Activated naive CD4-positive, alpha-beta T cell treated with anti-CD3 and anti-CD28 coated beads, Interleukin-2, amount 50 U/mL, for 24 hours (primary cell): ENCODE measurements at regions not wholly inside any gene's neighbourhood (a gene's known extent, or its start where the extent isn't known, plus 50 kb on each side); places are given as distances from the start of the nearest gene placed in this dataset.

Experiments used
- H3K27ac Mint-ChIP-seq: one replicate; pipeline ENCODE4 v1.8.0; 2021; ENCODE audit warnings: mild to moderate bottlenecking, mixed read lengths
- H3K27me3 Mint-ChIP-seq: one replicate; pipeline ENCODE4 v1.8.0; 2021; ENCODE audit warnings: mixed read lengths
- H3K36me3 Mint-ChIP-seq: one replicate; pipeline ENCODE4 v1.8.0; 2021; ENCODE audit warnings: mixed read lengths
- H3K4me1 Mint-ChIP-seq: one replicate; pipeline ENCODE4 v1.8.0; 2021; ENCODE audit warnings: mixed read lengths
- H3K4me3 Mint-ChIP-seq: one replicate; pipeline ENCODE4 v1.8.0; 2021; ENCODE audit warnings: mild to moderate bottlenecking, mixed read lengths
- H3K9me3 Mint-ChIP-seq: one replicate; pipeline ENCODE4 v1.8.0; 2021; ENCODE audit warnings: mixed read lengths

DNA sequence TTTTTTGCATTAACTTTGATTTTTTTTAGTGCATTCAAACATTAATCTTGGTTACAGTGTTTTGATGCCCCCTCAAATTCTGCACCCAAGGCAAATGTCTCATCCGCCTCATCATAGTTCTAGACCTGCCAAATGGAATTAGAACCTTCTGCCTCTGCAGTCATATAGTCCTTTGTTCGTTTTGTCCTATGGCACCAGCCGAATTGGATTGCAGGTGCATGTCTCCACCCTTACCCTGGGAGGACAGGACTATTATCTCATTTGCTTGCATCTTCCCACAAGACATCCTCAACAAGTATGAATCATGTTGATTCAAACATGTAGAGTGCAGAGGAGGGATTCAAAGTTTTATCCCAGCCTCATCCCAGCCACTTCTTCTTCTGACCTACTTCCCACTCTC lies 579.1 kb downstream of the VRK1 start:
- Mint-ChIP-seq H3K4me3 (no peak overlapping the region), H3K4me1 (peaks cover 54% of the 10 kb centered on the region), H3K36me3 (peaks cover 2% of the 10 kb centered on the region), H3K9me3 (no peaks in the 10 kb centered on the region), H3K27ac (no peak overlapping the region), H3K27me3 (no peaks in the 10 kb centered on the region)

- Mint-ChIP-seq H3K4me1 (peaks cover 62% of the 10 kb centered on the region), H3K27me3 (no peaks in the 10 kb centered on the region), H3K9me3 (no peaks in the 10 kb centered on the region), H3K36me3 (peaks cover 2% of the 10 kb centered on the region), H3K4me3 (no peak overlapping the region), H3K27ac (no peak overlapping the region)
Measured at GRCh38 chr14:97377550-97377949, 580.4 kb downstream of the VRK1 start.

DNA sequence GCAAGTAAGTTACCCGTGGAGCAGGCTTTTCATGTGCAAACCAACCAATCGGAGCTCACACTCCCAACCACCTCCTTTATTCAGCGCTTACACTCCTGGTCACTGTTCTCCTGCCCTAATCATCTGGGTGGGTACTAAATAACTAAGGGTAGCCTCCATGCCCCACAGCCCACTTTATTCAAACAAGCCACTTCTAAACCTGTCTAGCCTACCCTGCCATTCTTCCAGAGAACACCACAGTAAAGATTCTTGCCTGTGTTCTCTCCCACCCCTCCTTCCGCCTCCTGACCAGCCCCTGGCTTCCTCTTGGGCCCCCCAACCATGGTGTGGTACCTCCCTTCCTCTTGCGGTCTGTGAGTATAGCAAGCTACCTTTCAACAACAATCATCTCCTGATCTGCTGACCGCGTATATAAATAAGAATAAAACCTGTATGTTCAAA lies 581.9 kb downstream of the VRK1 start:
- H3K27ac Mint-ChIP-seq = peak overlapping the region; percentile 78
- no peaks in the 10 kb centered on the region for H3K9me3 Mint-ChIP-seq
- peaks cover 57% of the 10 kb centered on the region for H3K4me1 Mint-ChIP-seq
- H3K4me3 Mint-ChIP-seq = peak overlapping the region; percentile 57
- no peaks in the 10 kb centered on the region for H3K27me3 Mint-ChIP-seq
- H3K36me3 Mint-ChIP-seq = peaks cover 2% of the 10 kb centered on the region

- Mint-ChIP-seq H3K27me3 (no peaks in the 10 kb centered on the region), H3K36me3 (no peaks in the 10 kb centered on the region), H3K4me1 (peaks cover 50% of the 10 kb centered on the region), H3K9me3 (no peaks in the 10 kb centered on the region), H3K27ac (peak overlapping the region; percentile 52), H3K4me3 (peak overlapping the region; percentile 46)
Measured at GRCh38 chr14:97380539-97380941, 583.4 kb downstream of the VRK1 start.

- Mint-ChIP-seq H3K36me3 (no peaks in the 10 kb centered on the region), H3K9me3 (no peaks in the 10 kb centered on the region), H3K27me3 (no peaks in the 10 kb centered on the region), H3K4me3 (no peak overlapping the region), H3K27ac (no peak overlapping the region), H3K4me1 (peaks cover 49% of the 10 kb centered on the region)
Measured at GRCh38 chr14:97381309-97381708, 584.1 kb downstream of the VRK1 start.

DNA sequence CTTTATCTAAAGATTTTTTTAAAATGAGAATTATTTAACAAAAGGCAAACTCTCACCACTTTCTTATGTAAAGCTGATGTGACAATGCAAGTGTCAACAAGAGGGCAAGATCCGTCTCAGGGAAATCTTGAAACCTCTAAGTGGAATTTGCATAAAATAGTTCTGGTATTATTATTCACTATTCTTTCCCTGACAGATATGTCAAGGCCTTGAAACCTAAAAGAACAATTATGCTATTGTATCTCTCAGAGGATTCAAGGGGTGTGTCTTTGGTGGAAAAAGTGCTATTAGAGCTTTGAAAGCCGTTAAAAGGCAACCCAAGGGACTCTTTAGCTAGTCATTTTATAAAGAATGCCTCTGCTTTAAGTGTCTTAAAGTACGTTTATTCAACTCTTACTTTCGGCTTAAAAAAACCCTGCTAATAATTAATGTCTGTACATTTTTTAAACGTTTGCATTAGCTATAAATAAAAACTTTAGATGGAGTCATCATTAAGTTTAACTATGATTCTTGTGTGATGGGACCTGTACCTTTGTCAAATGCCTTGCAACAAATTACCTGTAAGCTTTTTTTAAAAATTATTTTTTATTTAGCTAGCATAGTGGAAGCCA lies 585.5 kb downstream of the VRK1 start:
- H3K27ac Mint-ChIP-seq = no peak overlapping the region
- H3K4me1 Mint-ChIP-seq = peaks cover 49% of the 10 kb centered on the region
- H3K36me3 Mint-ChIP-seq = no peaks in the 10 kb centered on the region
- H3K4me3 Mint-ChIP-seq = no peak overlapping the region
- no peaks in the 10 kb centered on the region for H3K27me3 Mint-ChIP-seq
- H3K9me3 Mint-ChIP-seq = no peaks in the 10 kb centered on the region

DNA sequence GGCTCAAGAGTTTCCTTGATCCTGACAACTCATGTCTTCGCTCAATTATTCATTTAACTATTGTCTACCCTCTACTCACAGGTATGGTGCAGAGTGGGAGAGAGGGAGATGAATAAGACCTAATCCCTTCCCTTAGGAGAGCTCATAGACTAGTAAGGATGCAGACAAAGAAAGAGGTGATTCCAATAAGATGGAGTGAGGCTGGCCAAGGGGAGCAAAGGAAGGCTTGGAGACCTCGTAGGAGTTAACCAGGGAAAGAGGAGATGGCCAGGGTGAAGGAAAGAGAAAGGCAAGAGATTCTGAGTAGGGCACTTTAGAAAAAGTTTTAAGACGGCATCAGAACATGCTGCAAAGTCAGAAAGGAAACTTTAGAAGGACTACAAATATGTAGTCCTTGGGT lies 588.5 kb downstream of the VRK1 start:
- peaks cover 20% of the 10 kb centered on the region for H3K4me1 Mint-ChIP-seq
- no peaks in the 10 kb centered on the region for H3K9me3 Mint-ChIP-seq
- H3K27ac Mint-ChIP-seq = no peak overlapping the region
- no peaks in the 10 kb centered on the region for H3K27me3 Mint-ChIP-seq
- H3K4me3 Mint-ChIP-seq = no peak overlapping the region
- no peaks in the 10 kb centered on the region for H3K36me3 Mint-ChIP-seq

GRCh38 chr14:97387252-97387874 lies 590.2 kb downstream of the VRK1 start:
- Mint-ChIP-seq H3K4me3 (no peak overlapping the region), H3K36me3 (no peaks in the 10 kb centered on the region), H3K9me3 (no peaks in the 10 kb centered on the region), H3K27me3 (no peaks in the 10 kb centered on the region), H3K4me1 (peaks cover 8% of the 10 kb centered on the region), H3K27ac (peak overlapping the region; percentile 44)

DNA sequence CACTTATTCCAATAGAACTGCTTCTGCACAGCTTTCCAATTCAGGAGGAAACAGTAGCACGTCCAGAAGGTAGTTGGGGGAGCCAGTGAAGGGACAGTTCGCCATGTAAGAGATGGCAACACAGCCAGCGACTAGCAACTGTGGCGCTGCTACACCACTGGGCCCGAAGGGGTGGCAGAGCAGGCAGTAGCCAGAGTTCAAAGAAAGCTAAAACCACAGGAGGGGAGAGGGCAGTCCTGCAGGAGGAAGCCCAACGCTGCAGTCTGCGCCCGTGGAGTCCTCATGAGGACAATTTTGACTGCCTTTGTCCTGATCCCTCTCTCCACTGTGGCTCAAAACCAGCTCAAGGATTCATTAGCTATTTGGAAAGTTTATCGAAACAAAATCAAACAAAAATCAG lies 591.2 kb downstream of the VRK1 start:
- Mint-ChIP-seq H3K4me1 (peaks cover 8% of the 10 kb centered on the region), H3K27me3 (no peaks in the 10 kb centered on the region), H3K36me3 (no peaks in the 10 kb centered on the region), H3K4me3 (no peak overlapping the region), H3K27ac (no peak overlapping the region), H3K9me3 (no peaks in the 10 kb centered on the region)

DNA sequence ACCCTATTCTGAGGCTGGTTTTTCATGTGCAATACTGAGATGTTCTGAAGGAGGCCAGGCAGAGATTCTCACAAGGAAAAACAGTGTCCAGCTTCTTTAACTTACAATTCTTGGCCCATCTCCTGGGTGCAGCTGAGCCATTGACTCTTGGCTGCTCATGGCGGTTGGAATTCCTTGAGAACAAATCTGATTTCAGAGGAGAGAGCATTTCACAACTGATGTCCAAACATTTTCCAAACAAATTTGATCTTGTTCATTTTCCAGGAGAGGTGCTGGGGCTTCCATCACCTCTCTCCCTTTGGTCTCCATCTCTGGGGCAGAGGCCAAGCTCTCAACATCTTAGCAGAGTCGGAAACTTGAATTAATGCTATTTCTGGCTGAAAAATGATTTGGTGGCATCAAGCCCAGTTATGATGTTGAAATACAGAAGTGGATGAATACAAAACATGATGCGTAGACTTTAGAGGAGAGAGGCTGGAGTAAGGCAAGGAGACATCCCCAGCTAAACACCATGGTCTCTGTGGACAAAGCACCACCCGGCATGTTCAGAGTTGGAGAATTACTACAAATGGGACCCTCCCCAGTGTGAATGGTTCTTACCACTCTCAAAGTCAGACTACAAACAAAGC lies 593.0 kb downstream of the VRK1 start:
- Mint-ChIP-seq H3K27me3 (no peaks in the 10 kb centered on the region), H3K9me3 (no peaks in the 10 kb centered on the region), H3K4me3 (no peak overlapping the region), H3K36me3 (no peaks in the 10 kb centered on the region), H3K4me1 (peaks cover 8% of the 10 kb centered on the region), H3K27ac (no peak overlapping the region)

GRCh38 chr14:97393244-97393643 lies 596.1 kb downstream of the VRK1 start:
- Mint-ChIP-seq H3K4me3 (no peak overlapping the region), H3K4me1 (peaks cover 5% of the 10 kb centered on the region), H3K27ac (no peak overlapping the region), H3K36me3 (no peaks in the 10 kb centered on the region), H3K27me3 (no peaks in the 10 kb centered on the region), H3K9me3 (no peaks in the 10 kb centered on the region)

DNA sequence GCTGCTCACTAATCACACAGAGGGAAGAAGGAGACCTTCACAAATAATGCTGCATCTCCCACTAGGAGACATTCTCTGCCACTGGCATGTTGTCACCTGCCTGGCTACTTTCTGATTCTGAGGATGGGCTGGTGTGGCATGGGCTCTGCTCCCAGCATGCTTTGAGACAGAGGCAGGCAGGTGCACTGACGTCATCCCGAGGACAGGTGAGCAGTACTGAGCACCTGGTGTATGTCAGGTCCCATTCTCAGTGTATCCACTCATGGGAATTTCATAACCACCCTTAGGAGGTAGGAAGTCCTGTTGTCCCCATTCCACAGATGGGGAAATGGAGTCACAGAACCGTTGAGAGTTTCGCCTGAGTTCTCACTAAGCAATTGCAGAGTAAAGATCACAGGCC lies 597.9 kb downstream of the VRK1 start:
- Mint-ChIP-seq H3K27ac (no peak overlapping the region), H3K36me3 (no peaks in the 10 kb centered on the region), H3K4me3 (no peak overlapping the region), H3K27me3 (no peaks in the 10 kb centered on the region), H3K9me3 (peaks cover 10% of the 10 kb centered on the region), H3K4me1 (peaks cover 5% of the 10 kb centered on the region)

DNA sequence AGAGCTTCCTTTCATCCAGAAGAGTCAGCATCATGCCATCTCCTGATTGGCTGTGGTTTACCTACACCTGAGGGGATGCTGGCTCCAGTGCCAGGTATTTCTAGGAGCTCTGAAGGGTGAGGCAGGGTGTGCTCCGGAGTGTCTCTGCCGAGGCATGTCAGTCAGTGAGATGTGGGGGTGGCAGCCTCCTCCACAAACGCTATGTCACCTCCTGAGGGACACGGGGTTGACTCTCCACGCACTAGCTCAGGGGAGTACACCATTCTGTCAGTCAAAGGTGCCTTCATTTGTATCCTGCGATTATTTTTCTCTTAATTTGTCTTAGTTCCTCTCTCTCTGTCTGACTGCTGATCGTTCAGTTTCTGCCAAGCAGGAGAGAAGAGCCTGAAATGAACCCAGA lies 604.5 kb downstream of the VRK1 start:
- Mint-ChIP-seq H3K36me3 (no peaks in the 10 kb centered on the region), H3K4me3 (no peak overlapping the region)

DNA sequence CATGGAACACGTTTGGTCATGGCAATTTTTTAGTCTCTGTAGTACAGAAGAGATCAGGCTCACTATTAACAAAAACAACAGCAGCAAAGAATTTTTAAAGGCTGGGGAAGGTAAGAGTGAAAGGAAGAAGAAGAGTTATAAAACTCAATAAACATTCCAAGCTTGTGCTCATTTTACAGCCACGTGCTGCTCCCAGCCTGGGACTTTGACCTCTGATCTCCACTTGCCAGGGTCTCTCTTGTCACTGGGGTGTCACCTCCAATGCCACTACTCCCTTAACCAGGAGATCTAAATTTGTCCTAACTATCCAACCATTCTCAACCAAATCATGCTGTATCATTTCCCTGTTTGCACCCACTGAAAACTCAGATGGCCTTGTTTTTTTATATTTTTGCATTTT lies 605.1 kb downstream of the VRK1 start:
- Mint-ChIP-seq H3K36me3 (no peaks in the 10 kb centered on the region), H3K4me1 (peaks cover 5% of the 10 kb centered on the region), H3K4me3 (no peak overlapping the region), H3K9me3 (peaks cover 10% of the 10 kb centered on the region), H3K27me3 (no peaks in the 10 kb centered on the region), H3K27ac (no peak overlapping the region)

More for the DNA sequence above, 604.5 kb downstream of the VRK1 start:
- Mint-ChIP-seq H3K27ac (no peak overlapping the region), H3K9me3 (peaks cover 10% of the 10 kb centered on the region), H3K27me3 (no peaks in the 10 kb centered on the region), H3K4me1 (peaks cover 5% of the 10 kb centered on the region)

DNA sequence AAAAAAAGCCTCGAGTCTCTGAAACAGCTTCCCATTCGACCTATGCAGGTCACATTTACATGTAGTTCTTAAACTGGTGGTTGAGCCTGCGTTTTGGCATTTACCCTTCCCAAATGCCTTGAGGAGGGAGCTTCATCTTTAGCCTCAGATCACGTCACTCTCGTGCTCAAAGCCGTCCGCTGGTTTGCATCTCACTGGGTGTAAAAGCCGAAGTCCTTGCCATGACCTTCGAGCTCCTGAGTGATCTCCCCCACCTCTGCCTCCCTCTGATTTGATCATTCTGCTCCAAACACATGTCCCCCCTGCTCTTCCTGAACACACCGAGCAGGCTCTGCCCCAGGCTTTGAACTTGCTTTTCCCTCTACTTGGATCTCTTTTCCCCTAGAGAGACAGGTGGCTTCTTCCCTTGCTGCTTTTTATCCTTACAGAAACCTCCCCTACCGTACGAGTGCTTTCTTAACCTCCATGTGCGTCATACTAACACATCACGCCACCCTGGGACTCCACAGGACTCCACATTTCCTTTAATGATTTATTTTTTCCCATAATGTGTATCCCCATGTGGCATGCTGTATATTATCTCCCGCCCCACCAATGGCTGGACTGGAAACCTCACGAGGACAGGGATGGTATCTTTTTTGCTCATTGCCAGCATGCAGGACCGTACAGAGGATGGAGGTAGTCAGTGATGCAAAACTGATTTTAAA lies 610.7 kb downstream of the VRK1 start:
- Mint-ChIP-seq H3K4me1 (no peaks in the 10 kb centered on the region), H3K36me3 (no peaks in the 10 kb centered on the region), H3K27ac (peak overlapping the region; percentile 73), H3K9me3 (no peaks in the 10 kb centered on the region), H3K4me3 (peak overlapping the region; percentile 81), H3K27me3 (no peaks in the 10 kb centered on the region)

DNA sequence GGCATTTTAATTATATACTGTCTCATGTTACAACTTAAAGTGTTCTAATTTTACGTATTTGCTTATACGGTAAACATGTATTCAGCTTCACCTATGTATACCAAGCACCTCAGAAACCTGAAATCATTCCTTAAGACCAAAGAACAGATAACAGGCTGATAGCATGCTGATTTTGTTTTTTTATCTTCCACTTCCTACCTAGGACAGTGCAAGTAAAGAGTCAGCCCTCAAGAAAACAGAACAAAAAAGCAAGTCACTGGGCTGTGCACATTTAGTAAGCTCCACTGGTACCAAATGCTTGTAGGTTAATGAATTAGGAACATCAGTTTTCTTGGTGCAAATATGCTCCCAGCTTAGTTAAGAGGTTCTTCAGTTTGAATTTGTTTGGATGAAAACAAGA lies 611.3 kb downstream of the VRK1 start:
- Mint-ChIP-seq H3K27me3 (no peaks in the 10 kb centered on the region), H3K4me1 (no peaks in the 10 kb centered on the region), H3K4me3 (peak overlapping the region; percentile 81), H3K9me3 (no peaks in the 10 kb centered on the region), H3K36me3 (no peaks in the 10 kb centered on the region), H3K27ac (peak overlapping the region; percentile 96)
